Endothelial cell (in vitro differentiated cells): ENCODE measurements at regions not wholly inside any gene's neighbourhood (a gene's known extent, or its start where the extent isn't known, plus 50 kb on each side); places are given as distances from the start of the nearest gene placed in this dataset.

Source experiments
- DNase-seq: peaks from one replicate; pipeline ENCODE4 v3.0.0; 2021; ENCODE audit warnings: low spot score
- H3K27ac Mint-ChIP-seq: one replicate; pipeline ENCODE4 v1.8.0; 2021; ENCODE audit warnings: mixed read lengths, inconsistent platforms; ENCODE audit not compliant: unreplicated experiment
- H3K27me3 Mint-ChIP-seq: one replicate; pipeline ENCODE4 v1.8.0; 2021; ENCODE audit warnings: mild to moderate bottlenecking, moderate library complexity, mixed read lengths, inconsistent platforms; ENCODE audit not compliant: unreplicated experiment
- H3K36me3 Mint-ChIP-seq: one replicate; pipeline ENCODE4 v1.8.0; 2021; ENCODE audit warnings: mild to moderate bottlenecking, low read depth, mixed read lengths, inconsistent platforms; ENCODE audit not compliant: unreplicated experiment
- H3K4me1 Mint-ChIP-seq: one replicate; pipeline ENCODE4 v1.8.0; 2021; ENCODE audit warnings: mild to moderate bottlenecking, mixed read lengths, inconsistent platforms; ENCODE audit not compliant: unreplicated experiment
- H3K4me3 Mint-ChIP-seq: one replicate; pipeline ENCODE4 v1.8.0; 2021; ENCODE audit warnings: mild to moderate bottlenecking, mixed read lengths, inconsistent platforms; ENCODE audit not compliant: unreplicated experiment
- H3K9me3 Mint-ChIP-seq: one replicate; pipeline ENCODE4 v1.8.0; 2021; ENCODE audit warnings: mixed read lengths, inconsistent platforms; ENCODE audit not compliant: unreplicated experiment
- TF ChIP-seq, protein P1 (sequence below): fragments of 200-600 bp; sonication (generic); IDR thresholded peaks from one replicate; pipeline ENCODE4 v1.5.0; 2021; ENCODE audit warnings: antibody characterized with exemption; ENCODE audit not compliant: unreplicated experiment

DNA sequence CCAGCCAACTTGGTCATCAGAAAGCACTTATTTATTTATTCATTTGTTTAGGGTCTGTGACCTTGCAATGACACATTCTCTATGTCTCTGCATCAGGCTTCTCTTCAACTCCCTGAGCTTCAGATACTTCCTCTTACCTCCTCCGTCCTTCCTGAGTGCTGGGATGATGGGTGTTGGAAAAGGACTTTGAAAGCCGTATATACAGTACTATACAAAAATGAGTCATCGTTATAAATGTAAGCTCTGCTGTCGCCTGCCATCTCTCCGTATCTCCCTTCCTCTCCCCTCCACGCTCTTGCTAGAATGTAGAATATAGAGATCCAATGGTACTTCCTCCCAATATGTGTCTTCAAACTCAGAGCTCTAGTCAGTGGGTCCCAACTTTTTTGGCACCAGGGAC, 91.9 kb upstream of the SALL4 start:
- Mint-ChIP-seq H3K27ac (no peak overlapping the region), H3K36me3 (no peaks in the 10 kb centered on the region), H3K4me3 (no peak overlapping the region), H3K9me3 (no peaks in the 10 kb centered on the region), H3K27me3 (no peaks in the 10 kb centered on the region), H3K4me1 (peaks cover 6% of the 10 kb centered on the region)
- TF ChIP-seq, protein P1, sequence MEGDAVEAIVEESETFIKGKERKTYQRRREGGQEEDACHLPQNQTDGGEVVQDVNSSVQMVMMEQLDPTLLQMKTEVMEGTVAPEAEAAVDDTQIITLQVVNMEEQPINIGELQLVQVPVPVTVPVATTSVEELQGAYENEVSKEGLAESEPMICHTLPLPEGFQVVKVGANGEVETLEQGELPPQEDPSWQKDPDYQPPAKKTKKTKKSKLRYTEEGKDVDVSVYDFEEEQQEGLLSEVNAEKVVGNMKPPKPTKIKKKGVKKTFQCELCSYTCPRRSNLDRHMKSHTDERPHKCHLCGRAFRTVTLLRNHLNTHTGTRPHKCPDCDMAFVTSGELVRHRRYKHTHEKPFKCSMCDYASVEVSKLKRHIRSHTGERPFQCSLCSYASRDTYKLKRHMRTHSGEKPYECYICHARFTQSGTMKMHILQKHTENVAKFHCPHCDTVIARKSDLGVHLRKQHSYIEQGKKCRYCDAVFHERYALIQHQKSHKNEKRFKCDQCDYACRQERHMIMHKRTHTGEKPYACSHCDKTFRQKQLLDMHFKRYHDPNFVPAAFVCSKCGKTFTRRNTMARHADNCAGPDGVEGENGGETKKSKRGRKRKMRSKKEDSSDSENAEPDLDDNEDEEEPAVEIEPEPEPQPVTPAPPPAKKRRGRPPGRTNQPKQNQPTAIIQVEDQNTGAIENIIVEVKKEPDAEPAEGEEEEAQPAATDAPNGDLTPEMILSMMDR = no peak
- no peak for DNase-seq

DNA sequence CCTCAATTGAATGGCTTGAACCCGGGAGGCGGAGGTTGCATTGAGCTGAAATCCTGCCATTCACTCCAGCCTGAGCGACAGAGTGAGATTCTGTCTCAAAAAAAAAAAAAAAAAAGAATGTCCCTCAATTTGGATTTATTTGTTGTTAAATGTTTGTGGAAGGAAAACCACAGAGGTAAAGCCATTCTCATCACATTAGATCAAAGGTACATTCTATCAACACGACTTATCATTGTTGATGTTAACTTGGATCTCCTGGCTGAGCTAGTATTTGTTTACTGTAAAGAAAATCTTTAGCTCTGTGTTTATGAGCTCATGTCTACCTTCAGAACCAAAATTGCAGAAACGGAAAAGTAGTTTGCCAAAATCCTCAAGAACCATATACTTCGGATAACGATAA, 91.4 kb upstream of the SALL4 start:
- Mint-ChIP-seq H3K36me3 (no peaks in the 10 kb centered on the region), H3K27ac (no peak overlapping the region), H3K9me3 (no peaks in the 10 kb centered on the region), H3K27me3 (no peaks in the 10 kb centered on the region), H3K4me1 (peaks cover 9% of the 10 kb centered on the region), H3K4me3 (no peak overlapping the region)
- DNase-seq = no peak
- TF ChIP-seq, protein P1 = no peak

DNA sequence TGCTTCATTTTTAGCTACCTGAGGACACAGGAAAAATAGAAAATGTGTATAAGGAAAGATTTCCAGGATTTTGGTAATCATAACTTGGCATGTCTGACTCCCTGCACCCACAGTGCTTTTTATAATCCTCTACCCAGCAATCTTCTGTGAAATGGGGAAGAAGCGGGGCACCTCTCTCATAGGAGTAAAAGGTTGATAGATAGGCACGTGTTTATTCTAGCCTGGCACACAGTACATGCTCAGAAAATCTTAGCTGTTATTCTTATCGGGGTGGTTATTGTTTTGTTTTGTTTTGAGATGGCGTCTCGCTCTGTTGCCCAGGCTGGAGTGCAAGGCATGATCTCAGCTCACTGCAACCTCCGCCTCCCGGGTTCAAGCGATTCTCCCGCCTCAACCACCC, 87.7 kb upstream of the SALL4 start:
- H3K9me3 Mint-ChIP-seq = no peaks in the 10 kb centered on the region
- H3K27ac Mint-ChIP-seq = no peak overlapping the region
- TF ChIP-seq, protein P1 = no peak
- H3K4me3 Mint-ChIP-seq = no peak overlapping the region
- no peak for DNase-seq
- H3K36me3 Mint-ChIP-seq = no peaks in the 10 kb centered on the region
- no peaks in the 10 kb centered on the region for H3K27me3 Mint-ChIP-seq
- H3K4me1 Mint-ChIP-seq = peaks cover 14% of the 10 kb centered on the region

DNA sequence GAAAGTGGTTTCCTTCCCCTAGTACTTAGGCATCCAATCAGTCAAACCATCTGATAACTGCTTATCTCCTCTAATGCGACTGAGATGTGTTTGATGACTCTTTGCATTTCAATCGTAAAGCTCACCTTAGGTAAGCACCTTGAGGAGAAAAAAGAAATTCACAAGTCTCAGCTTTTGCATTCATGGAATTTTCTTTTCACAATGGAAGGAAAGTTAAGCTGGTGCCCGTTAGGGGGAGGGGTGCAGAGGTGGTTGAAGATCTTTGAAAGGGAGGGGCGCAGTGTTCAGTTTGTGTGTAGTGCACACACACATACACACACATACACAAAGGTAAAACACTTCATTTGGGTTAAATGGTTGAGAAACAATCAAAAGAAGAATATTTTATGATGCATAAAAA, 87.1 kb upstream of the SALL4 start:
- H3K4me1 Mint-ChIP-seq = peaks cover 14% of the 10 kb centered on the region
- TF ChIP-seq, protein P1 = no peak
- H3K36me3 Mint-ChIP-seq = no peaks in the 10 kb centered on the region
- H3K27ac Mint-ChIP-seq = no peak overlapping the region
- no peak overlapping the region for H3K4me3 Mint-ChIP-seq
- H3K27me3 Mint-ChIP-seq = no peaks in the 10 kb centered on the region
- no peak for DNase-seq
- H3K9me3 Mint-ChIP-seq = no peaks in the 10 kb centered on the region

DNA sequence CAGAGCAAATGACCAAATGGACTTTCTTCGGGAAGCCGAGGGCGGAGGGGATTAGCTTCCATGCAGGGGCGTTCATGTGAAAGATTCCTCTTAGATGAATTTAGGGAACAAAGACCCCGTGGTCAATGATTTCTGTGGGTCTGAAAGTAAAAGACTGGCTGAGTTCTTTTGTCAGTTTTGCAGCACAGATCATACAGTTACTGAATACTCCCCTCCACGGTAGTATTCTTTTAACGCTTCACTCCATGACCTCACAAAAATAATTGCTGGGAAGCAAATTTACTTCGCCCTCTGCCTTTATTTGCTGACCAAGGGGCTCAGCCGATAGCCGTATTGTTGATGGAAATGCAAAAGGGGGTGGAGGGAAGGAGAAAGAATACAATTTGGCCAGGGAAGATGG, 86.0 kb upstream of the SALL4 start:
- TF ChIP-seq, protein P1 = no peak
- DNase-seq = no peak
- Mint-ChIP-seq H3K27me3 (no peaks in the 10 kb centered on the region), H3K9me3 (no peaks in the 10 kb centered on the region), H3K4me3 (no peak overlapping the region), H3K4me1 (peaks cover 14% of the 10 kb centered on the region), H3K27ac (no peak overlapping the region), H3K36me3 (no peaks in the 10 kb centered on the region)
